DND-41 (cell line): ENCODE measurements at regions not wholly inside any gene's neighbourhood (a gene's known extent, or its start where the extent isn't known, plus 50 kb on each side); places are given as distances from the start of the nearest gene placed in this dataset.
A peak's percentile ranks its signal among the peaks of the same experiment; 100 is the strongest.

ENCODE experiments used
- ATAC-seq: fragments of 200-7000 bp; cut with Tn5 transposase; 3 replicates; pipeline ENCODE4 v1.9.1; 2021; ENCODE audit warnings: low read depth; ENCODE audit not compliant: insufficient read depth
- DNase-seq: peaks from one replicate; pipeline ENCODE4 v3.0.0-alpha.2; 2020
- H2AFZ ChIP-seq: 2 replicates; pipeline ENCODE4 v1.6.0; 2012; ENCODE audit warnings: low read depth, low read length
- H3K27ac ChIP-seq: 2 replicates; pipeline ENCODE4 v1.5.1; 2012; ENCODE audit warnings: low read length, inconsistent platforms
- H3K27me3 ChIP-seq: fragments of 200-600 bp; sonication (generic); 2 replicates; pipeline ENCODE4 v1.6.0; 2012; ENCODE audit warnings: low read length, mild to moderate bottlenecking, inconsistent platforms; ENCODE audit not compliant: insufficient read depth, poor library complexity
- H3K36me3 ChIP-seq: 2 replicates; pipeline ENCODE4 v1.5.1; 2012; ENCODE audit warnings: low read length, inconsistent platforms; ENCODE audit not compliant: insufficient read depth
- H3K4me1 ChIP-seq: 2 replicates; pipeline ENCODE4 v1.5.1; 2012; ENCODE audit warnings: mild to moderate bottlenecking, low read length; ENCODE audit not compliant: insufficient read depth
- H3K4me2 ChIP-seq: 2 replicates; pipeline ENCODE4 v1.6.0; 2012; ENCODE audit warnings: mild to moderate bottlenecking, moderate library complexity, low read length, inconsistent platforms; ENCODE audit not compliant: insufficient read depth
- H3K4me3 ChIP-seq, 2 experiments: fragments of 200-600 bp in 1 of 2; shearing (Covaris generic) in 1 of 2; 2 replicates each; pipeline ENCODE4 v1.5.1; 2012 to 2016; ENCODE audit warnings: inconsistent platforms in 2 of 2, low read length in 2 of 2, mild to moderate bottlenecking in 2 of 2, low read depth in 1 of 2, moderate library complexity in 1 of 2
- H3K79me2 ChIP-seq: 2 replicates; pipeline ENCODE4 v1.6.0; 2012; ENCODE audit warnings: low read length, inconsistent platforms; ENCODE audit not compliant: insufficient read depth
- H3K9ac ChIP-seq: 2 replicates; pipeline ENCODE4 v1.6.0; 2012; ENCODE audit warnings: low read depth, mild to moderate bottlenecking, inconsistent platforms, low read length, moderate library complexity
- H3K9me3 ChIP-seq: 2 replicates; pipeline ENCODE4 v1.5.1; 2012; ENCODE audit warnings: low read length, moderate library complexity, mild to moderate bottlenecking, inconsistent platforms; ENCODE audit not compliant: insufficient read depth, severe bottlenecking
- H4K20me1 ChIP-seq: 2 replicates; pipeline ENCODE4 v1.6.0; 2012; ENCODE audit warnings: low read length; ENCODE audit not compliant: insufficient read depth
- EZH2 ChIP-seq: IDR thresholded peaks from 3 replicates; pipeline ENCODE4 v1.6.1; 2012; ENCODE audit warnings: borderline replicate concordance, low read depth, mild to moderate bottlenecking, moderate library complexity, low read length, inconsistent platforms; ENCODE audit not compliant: severe bottlenecking
- TF ChIP-seq, protein P1 (sequence below): IDR thresholded peaks from 2 replicates; pipeline ENCODE4 v1.5.1; 2012; ENCODE audit warnings: borderline replicate concordance, low read length, moderate library complexity, mild to moderate bottlenecking; ENCODE audit not compliant: poor library complexity, severe bottlenecking; ENCODE audit errors: extremely low read depth

DNA sequence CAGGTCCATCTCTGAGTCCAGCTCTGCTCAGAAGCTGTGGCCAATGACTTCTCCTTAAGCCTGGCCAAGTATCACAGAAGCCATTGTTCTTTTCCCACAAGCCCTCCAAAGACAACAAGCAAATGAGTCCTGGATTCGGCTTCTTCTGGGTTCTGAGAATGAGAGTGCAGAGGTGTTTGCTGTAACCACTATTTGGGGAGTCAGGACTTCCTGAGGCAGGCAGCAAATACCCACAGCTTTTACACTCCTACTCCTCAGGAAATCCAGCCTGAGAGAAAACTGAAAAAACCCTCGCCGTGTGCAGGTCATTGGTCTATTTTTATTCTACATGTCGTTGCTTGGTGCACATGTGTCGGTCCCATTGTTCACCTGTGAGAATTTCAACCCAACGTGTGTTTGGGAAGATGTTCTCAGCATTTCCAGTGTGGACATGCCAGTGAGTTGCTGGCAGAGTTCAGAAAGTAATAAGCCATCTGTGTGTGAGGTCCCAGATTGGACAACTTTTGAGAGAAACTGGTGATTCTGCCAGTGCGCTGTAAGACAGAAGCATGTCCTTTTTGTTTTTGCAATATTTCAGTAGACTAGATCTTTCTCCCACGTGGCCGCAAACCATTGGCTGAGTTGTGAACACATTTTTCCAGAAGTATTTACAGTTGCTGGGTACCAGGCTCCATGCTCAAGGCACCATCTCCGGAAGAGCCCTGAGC, 121.6 kb upstream of the LYZL2 start:
- H3K36me3 ChIP-seq: no peaks in the 10 kb centered on the region
- H3K27ac ChIP-seq: no peak overlapping the region
- no peak for ATAC-seq
- 0 out of 2 replicates have a peak overlapping the region, but pooled peaks have one; percentile 19 for H2AFZ ChIP-seq
- no peaks in the 10 kb centered on the region for H3K9me3 ChIP-seq
- H3K4me2 ChIP-seq: no peak overlapping the region
- no peak overlapping the region for H3K4me3 ChIP-seq
- no peak for TF ChIP-seq EZH2
- DNase-seq: no peak
- no peaks in the 10 kb centered on the region; the same call in 1 of the 2 replicates for H4K20me1 ChIP-seq
- H3K9ac ChIP-seq: no peak overlapping the region
- no peaks in the 10 kb centered on the region for H3K4me1 ChIP-seq
- no peaks in the 10 kb centered on the region for H3K79me2 ChIP-seq
- H3K27me3 ChIP-seq: no peaks in the 10 kb centered on the region

DNA sequence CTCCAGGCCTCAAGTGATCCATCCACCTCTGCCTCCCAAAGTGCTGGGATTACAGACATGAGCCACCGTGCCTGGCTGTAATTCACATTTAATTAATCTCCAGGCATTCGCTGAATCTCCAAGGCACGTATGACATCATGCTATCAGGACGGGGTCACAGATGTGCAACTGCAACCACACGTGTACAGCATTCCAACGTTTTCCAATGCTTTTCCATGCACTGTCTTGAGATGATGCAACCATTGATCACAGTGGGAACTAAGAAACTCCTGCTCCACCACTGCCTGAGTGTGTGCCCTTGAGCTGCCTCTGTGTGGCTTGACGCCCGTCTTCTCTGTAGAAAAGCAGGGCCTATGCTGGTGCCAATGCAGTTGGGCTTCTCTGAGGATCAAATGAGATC, 119.8 kb upstream of the LYZL2 start:
- no peak for TF ChIP-seq EZH2
- TF ChIP-seq, protein P1, sequence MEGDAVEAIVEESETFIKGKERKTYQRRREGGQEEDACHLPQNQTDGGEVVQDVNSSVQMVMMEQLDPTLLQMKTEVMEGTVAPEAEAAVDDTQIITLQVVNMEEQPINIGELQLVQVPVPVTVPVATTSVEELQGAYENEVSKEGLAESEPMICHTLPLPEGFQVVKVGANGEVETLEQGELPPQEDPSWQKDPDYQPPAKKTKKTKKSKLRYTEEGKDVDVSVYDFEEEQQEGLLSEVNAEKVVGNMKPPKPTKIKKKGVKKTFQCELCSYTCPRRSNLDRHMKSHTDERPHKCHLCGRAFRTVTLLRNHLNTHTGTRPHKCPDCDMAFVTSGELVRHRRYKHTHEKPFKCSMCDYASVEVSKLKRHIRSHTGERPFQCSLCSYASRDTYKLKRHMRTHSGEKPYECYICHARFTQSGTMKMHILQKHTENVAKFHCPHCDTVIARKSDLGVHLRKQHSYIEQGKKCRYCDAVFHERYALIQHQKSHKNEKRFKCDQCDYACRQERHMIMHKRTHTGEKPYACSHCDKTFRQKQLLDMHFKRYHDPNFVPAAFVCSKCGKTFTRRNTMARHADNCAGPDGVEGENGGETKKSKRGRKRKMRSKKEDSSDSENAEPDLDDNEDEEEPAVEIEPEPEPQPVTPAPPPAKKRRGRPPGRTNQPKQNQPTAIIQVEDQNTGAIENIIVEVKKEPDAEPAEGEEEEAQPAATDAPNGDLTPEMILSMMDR: no peak
- ATAC-seq: no peak

DNA sequence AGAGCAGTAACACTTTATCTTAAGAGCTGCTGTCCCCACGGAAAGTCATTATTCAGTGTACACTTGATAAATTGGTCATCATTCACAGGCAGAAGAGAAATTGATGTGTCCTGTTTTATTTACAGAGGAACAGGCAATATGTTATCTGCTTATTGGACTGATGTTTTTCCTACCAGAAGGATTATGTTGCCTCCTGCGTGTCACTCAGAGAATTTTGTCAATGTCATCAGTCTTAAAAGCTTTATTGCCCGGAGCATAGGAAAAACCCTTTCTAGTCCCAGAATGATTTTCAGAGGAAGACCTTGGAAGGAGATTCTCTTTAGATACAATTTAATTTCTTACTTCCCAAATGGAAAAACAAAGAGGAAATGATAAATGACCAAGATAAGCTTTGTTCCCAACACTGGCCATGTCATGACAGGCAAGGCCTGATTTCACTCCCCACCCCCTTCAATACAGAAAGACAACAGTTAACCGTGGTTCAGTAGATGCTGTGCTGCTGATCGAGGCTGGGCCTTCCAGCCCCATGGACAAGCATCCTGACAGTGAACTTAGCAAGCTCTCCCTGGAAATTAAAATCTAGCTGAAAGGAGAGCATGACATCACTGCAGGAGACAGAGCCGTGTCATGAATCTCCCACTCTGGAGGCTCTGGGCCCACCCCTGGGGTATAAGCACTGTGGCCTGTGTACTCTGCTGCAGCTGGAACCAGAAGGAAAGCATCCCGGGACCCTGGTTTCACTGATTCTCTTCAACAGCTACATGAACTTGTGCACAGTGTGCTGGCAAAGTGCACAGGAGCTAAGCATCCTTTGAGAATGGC, 118.8 kb upstream of the LYZL2 start:
- Histone ChIP-seq H3K36me3 (no peaks in the 10 kb centered on the region), H4K20me1 (no peaks in the 10 kb centered on the region; the same call in 1 of the 2 replicates), H3K9ac (no peak overlapping the region), H3K79me2 (no peaks in the 10 kb centered on the region), H3K27me3 (no peaks in the 10 kb centered on the region), H3K27ac (no peak overlapping the region), H3K4me3 (no peak overlapping the region), H3K4me1 (no peaks in the 10 kb centered on the region), H3K4me2 (no peak overlapping the region), H3K9me3 (no peaks in the 10 kb centered on the region), H2AFZ (no peak overlapping the region)
- DNase-seq: no peak
- no peak for ATAC-seq
- no peak for TF ChIP-seq EZH2
- TF ChIP-seq, protein P1: no peak

More for the DNA sequence above, 119.8 kb upstream of the LYZL2 start:
- H3K36me3 ChIP-seq: no peaks in the 10 kb centered on the region
- no peaks in the 10 kb centered on the region for H3K27me3 ChIP-seq
- H3K79me2 ChIP-seq: no peaks in the 10 kb centered on the region
- no peaks in the 10 kb centered on the region for H3K9me3 ChIP-seq
- H3K4me2 ChIP-seq: no peak overlapping the region
- no peaks in the 10 kb centered on the region; the same call in 1 of the 2 replicates for H4K20me1 ChIP-seq
- no peak overlapping the region for H3K4me3 ChIP-seq
- no peak overlapping the region for H3K27ac ChIP-seq
- no peak overlapping the region for H2AFZ ChIP-seq
- no peaks in the 10 kb centered on the region for H3K4me1 ChIP-seq
- H3K9ac ChIP-seq: no peak overlapping the region
- DNase-seq: no peak

DNA sequence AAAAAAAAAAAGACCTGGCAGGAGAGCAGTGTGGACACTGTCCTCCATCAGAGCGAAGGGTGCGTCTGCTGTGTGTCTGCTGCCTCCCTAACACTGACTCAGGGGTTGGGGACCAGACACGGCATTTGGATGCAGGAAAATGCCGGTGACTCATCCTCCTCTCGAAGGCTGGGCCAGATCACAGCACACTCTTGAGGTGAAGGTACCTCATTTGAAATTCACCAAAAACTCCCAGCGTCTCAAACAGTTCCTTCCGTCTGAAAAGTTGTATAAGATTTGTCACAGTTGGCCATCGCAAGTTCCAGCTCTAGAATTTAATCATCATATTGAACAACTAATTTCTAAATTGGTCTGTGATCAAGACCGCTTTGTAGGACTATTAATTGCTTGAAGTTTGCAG, 118.1 kb upstream of the LYZL2 start:
- Histone ChIP-seq H4K20me1 (no peaks in the 10 kb centered on the region), H3K9ac (no peak overlapping the region), H3K27me3 (no peaks in the 10 kb centered on the region), H3K36me3 (no peaks in the 10 kb centered on the region), H3K4me1 (no peaks in the 10 kb centered on the region), H3K4me2 (no peak overlapping the region), H3K27ac (no peak overlapping the region), H3K79me2 (no peaks in the 10 kb centered on the region), H3K4me3 (no peak overlapping the region), H3K9me3 (no peaks in the 10 kb centered on the region), H2AFZ (no peak overlapping the region)
- DNase-seq: no peak
- TF ChIP-seq EZH2: no peak
- TF ChIP-seq, protein P1: no peak
- ATAC-seq: no peak
